ENCODE measurements at regions not wholly inside any gene's neighbourhood (a gene's known extent, or its start where the extent isn't known, plus 50 kb on each side); places are given as distances from the start of the nearest gene placed in this dataset.

- Histone ChIP-seq H3K9me3 (no peaks in the 10 kb centered on the region), H3K27me3 (no peaks in the 10 kb centered on the region), H3K36me3 (no peaks in the 10 kb centered on the region), H3K27ac (no peak overlapping the region), H3K4me1 (no peaks in the 10 kb centered on the region), H3K4me3 (peak overlapping the region in 1 of 4 donors; percentile 46)
- ATAC-seq, result no peak
- in situ Hi-C loops (cut with MboI; ENCODE audit: low sequenced_read_pairs in 4 of 4), result no loop called here
- intact Hi-C loops (cut with DNase I; ENCODE audit: low total_unique reads), result no loop called here
- DNase-seq, result peak in 1 of 2 donors; percentile 9
- TF ChIP-seq POLR2A (IDR thresholded peaks at IDR 0.05), result no peak
- TF ChIP-seq, protein P1, sequence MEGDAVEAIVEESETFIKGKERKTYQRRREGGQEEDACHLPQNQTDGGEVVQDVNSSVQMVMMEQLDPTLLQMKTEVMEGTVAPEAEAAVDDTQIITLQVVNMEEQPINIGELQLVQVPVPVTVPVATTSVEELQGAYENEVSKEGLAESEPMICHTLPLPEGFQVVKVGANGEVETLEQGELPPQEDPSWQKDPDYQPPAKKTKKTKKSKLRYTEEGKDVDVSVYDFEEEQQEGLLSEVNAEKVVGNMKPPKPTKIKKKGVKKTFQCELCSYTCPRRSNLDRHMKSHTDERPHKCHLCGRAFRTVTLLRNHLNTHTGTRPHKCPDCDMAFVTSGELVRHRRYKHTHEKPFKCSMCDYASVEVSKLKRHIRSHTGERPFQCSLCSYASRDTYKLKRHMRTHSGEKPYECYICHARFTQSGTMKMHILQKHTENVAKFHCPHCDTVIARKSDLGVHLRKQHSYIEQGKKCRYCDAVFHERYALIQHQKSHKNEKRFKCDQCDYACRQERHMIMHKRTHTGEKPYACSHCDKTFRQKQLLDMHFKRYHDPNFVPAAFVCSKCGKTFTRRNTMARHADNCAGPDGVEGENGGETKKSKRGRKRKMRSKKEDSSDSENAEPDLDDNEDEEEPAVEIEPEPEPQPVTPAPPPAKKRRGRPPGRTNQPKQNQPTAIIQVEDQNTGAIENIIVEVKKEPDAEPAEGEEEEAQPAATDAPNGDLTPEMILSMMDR (IDR thresholded peaks at IDR 0.05 in 4 of 5, conservative IDR thresholded peaks at IDR 0.05 in 1 of 5), result no peak
Observed at GRCh38 chr9:129283705-129284606, 105.9 kb upstream of the IER5L start.

- Histone ChIP-seq H3K36me3 (no peaks in the 10 kb centered on the region), H3K9me3 (no peaks in the 10 kb centered on the region), H3K27ac (no peak overlapping the region), H3K4me3 (peak overlapping the region in 2 of 4 donors; percentile 34 to 46), H3K27me3 (no peaks in the 10 kb centered on the region), H3K4me1 (no peaks in the 10 kb centered on the region)
- ATAC-seq (no peak), DNase-seq (peak in 1 of 2 donors; percentile 8)
- in situ Hi-C loops (cut with MboI; ENCODE audit: low sequenced_read_pairs in 4 of 4), result no loop called here
- intact Hi-C loops (cut with DNase I; ENCODE audit: low total_unique reads), result no loop called here
- no peak for TF ChIP-seq POLR2A (IDR thresholded peaks at IDR 0.05)
- TF ChIP-seq, protein P1 (IDR thresholded peaks at IDR 0.05 in 4 of 5, conservative IDR thresholded peaks at IDR 0.05 in 1 of 5), result no peak
Observed at GRCh38 chr9:129283291-129283691, 105.2 kb upstream of the IER5L start.

GRCh38 chr9:129282731-129283211, 104.7 kb upstream of the IER5L start:
- ATAC-seq, result no peak
- intact Hi-C loops (cut with DNase I; ENCODE audit: low total_unique reads), result no loop called here
- Histone ChIP-seq H3K4me3 (peak overlapping the region; percentile 30 to 46 (median 35)), H3K27ac (peak overlapping the region in 1 of 4 donors; percentile 27), H3K4me1 (no peaks in the 10 kb centered on the region), H3K36me3 (no peaks in the 10 kb centered on the region), H3K9me3 (no peaks in the 10 kb centered on the region), H3K27me3 (no peaks in the 10 kb centered on the region)
- in situ Hi-C loops (cut with MboI; ENCODE audit: low sequenced_read_pairs in 4 of 4), result no loop called here
- peak in 1 of 2 donors; percentile 7 for DNase-seq
- TF ChIP-seq POLR2A (IDR thresholded peaks at IDR 0.05), result no peak
- TF ChIP-seq, protein P1 (IDR thresholded peaks at IDR 0.05 in 4 of 5, conservative IDR thresholded peaks at IDR 0.05 in 1 of 5), result no peak

DNA sequence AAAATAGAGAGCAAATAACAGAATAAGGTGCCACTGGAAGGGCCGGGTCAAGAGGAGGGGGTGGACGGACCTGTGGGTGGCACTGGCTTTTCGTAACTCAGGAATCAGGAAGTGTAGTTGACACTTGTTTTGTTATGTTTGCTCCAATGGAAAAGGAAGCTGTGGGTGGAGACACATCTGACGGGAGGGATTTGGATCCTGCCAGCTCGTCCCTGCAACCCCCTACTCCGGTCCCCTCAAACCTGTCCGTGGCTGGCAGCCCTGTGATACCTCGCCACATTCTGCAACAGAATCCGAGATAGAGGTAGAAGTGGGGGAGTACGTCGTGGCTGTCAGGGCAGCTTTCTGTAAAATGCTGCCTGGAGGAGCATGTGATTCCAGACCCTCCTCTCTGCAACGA, 104.2 kb upstream of the IER5L start:
- DNase-seq, result peak in 1 of 2 donors; percentile 10
- in situ Hi-C loops (cut with MboI; ENCODE audit: low sequenced_read_pairs in 4 of 4), result no loop called here
- H3K4me1 ChIP-seq, result no peaks in the 10 kb centered on the region
- no peak for TF ChIP-seq POLR2A (IDR thresholded peaks at IDR 0.05)
- TF ChIP-seq, protein P1 (IDR thresholded peaks at IDR 0.05 in 4 of 5, conservative IDR thresholded peaks at IDR 0.05 in 1 of 5), result no peak
- no peaks in the 10 kb centered on the region for H3K36me3 ChIP-seq
- H3K27ac ChIP-seq, result peak overlapping the region in 2 of 4 donors; percentile 28 to 36
- ATAC-seq, result no peak
- intact Hi-C loops (cut with DNase I; ENCODE audit: low total_unique reads), result no loop called here
- no peaks in the 10 kb centered on the region for H3K27me3 ChIP-seq
- H3K9me3 ChIP-seq, result no peaks in the 10 kb centered on the region
- peak overlapping the region; percentile 30 to 46 (median 35) for H3K4me3 ChIP-seq
